Posterior vena cava (tissue), 2 donors: ENCODE measurements at regions not wholly inside any gene's neighbourhood (a gene's known extent, or its start where the extent isn't known, plus 50 kb on each side); places are given as distances from the start of the nearest gene placed in this dataset.
"Not testable (repeated sequence)": the region's sequence is repeated elsewhere in the genome, so short reads cannot be mapped to it uniquely, and the experiment has no call there.

Source experiments
- DNase-seq: peaks from one replicate; pipeline ENCODE4 v3.0.0-alpha.2; 2020; ENCODE audit warnings: low spot score
- intact Hi-C, 2 donors: fragments of 100-400 bp; cut with DNase I; formaldehyde crosslinking; loops; one replicate each; pipeline versions ENCODE4 v1.14.1 to v1.14.2; 2022 to 2023
- donor health status: DM: yes; HTN: yes; CAD: no.
- donor health status: DM: yes; HTN: yes; CAD: no.

GRCh38 chr4:114318309-114318708 is 280.3 kb upstream of the UGT8 start:
- DNase-seq, result no peak
- intact Hi-C loops, result no loop called here

GRCh38 chr4:114320126-114320525 is 278.5 kb upstream of the UGT8 start:
- intact Hi-C loops, result no loop called here
- DNase-seq, result no peak

GRCh38 chr4:114321366-114321765 is 277.2 kb upstream of the UGT8 start:
- DNase-seq, result no peak
- intact Hi-C loops, result no loop called here

- no peak for DNase-seq
Measured at GRCh38 chr4:114323841-114324240, 274.8 kb upstream of the UGT8 start.

GRCh38 chr4:114326358-114326757 is 272.2 kb upstream of the UGT8 start:
- DNase-seq, result no peak
- intact Hi-C loops, result no loop called here

More at GRCh38 chr4:114323841-114324240, 274.8 kb upstream of the UGT8 start:
- intact Hi-C loops, result no loop called here

- intact Hi-C loops, result no loop called here
Measured at GRCh38 chr4:114332119-114332518, 266.5 kb upstream of the UGT8 start.

GRCh38 chr4:114334363-114334762 is 264.2 kb upstream of the UGT8 start:
- intact Hi-C loops, DNase-seq: not testable (repeated sequence)

More at GRCh38 chr4:114332119-114332518, 266.5 kb upstream of the UGT8 start:
- no peak for DNase-seq

GRCh38 chr4:114334884-114335330 is 263.7 kb upstream of the UGT8 start:
- DNase-seq, result no peak
- intact Hi-C loops, result no loop called here

GRCh38 chr4:114335339-114335738 is 263.3 kb upstream of the UGT8 start:
- intact Hi-C loops, result no loop called here
- DNase-seq, result no peak

GRCh38 chr4:114343015-114343414 is 255.6 kb upstream of the UGT8 start:
- no peak for DNase-seq
- intact Hi-C loops, result no loop called here

GRCh38 chr4:114349543-114350175 is 248.9 kb upstream of the UGT8 start:
- no peak for DNase-seq
- intact Hi-C loops, result no loop called here

GRCh38 chr4:114358901-114359300 is 239.7 kb upstream of the UGT8 start:
- no peak for DNase-seq
- intact Hi-C loops, result no loop called here

- DNase-seq, result no peak
- intact Hi-C loops, result no loop called here
Measured at GRCh38 chr4:114361249-114361648, 237.4 kb upstream of the UGT8 start.

GRCh38 chr4:114364857-114365256 is 233.8 kb upstream of the UGT8 start:
- no peak for DNase-seq
- intact Hi-C loops, result no loop called here

GRCh38 chr4:114365591-114365990 is 233.0 kb upstream of the UGT8 start:
- intact Hi-C loops, result no loop called here
- DNase-seq, result no peak

- DNase-seq, result no peak
- intact Hi-C loops, result no loop called here
Measured at GRCh38 chr4:114366368-114366767, 232.2 kb upstream of the UGT8 start.

GRCh38 chr4:114368751-114369150 is 229.9 kb upstream of the UGT8 start:
- no peak for DNase-seq
- intact Hi-C loops, result no loop called here

GRCh38 chr4:114373508-114373907 is 225.1 kb upstream of the UGT8 start:
- intact Hi-C loops, result loop anchor here in 1 of 2 donors (5.0 kb wide), 1 partner anchor 1301 kb away; no protein-coding TSS in a partner anchor
- no peak for DNase-seq

- no peak for DNase-seq
- intact Hi-C loops, result no loop called here
Measured at GRCh38 chr4:114378305-114378903, 220.2 kb upstream of the UGT8 start.

- intact Hi-C loops, result no loop called here
- DNase-seq, result no peak
Measured at GRCh38 chr4:114383067-114383466, 215.5 kb upstream of the UGT8 start.

GRCh38 chr4:114383721-114384120 is 214.9 kb upstream of the UGT8 start:
- no peak for DNase-seq
- intact Hi-C loops, result no loop called here
